ENCODE measurements at regions not wholly inside any gene's neighbourhood (a gene's known extent, or its start where the extent isn't known, plus 50 kb on each side); places are given as distances from the start of the nearest gene placed in this dataset.

DNA sequence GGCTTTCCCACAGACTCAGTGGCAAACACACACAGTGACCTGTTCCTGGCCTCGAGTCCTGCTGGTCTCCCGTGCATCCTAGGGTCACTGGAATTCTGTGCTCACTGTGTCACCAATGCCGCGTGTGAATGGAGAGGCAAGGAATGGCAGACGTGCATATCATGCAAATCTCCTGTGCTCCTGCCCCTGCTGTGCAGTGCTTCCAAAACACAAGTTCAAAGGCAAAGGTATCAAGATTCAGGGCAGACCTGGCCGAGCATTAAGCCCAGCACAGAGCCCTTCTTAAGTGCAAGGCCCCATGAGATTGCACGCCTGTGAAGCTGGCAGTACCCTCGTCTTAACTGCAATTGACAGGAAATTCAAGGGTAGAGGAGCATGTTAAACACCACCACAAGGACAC lies 129.1 kb downstream of the NDUFA10 start:
- no peak overlapping the region for H3K27ac Mint-ChIP-seq (ENCODE audit: unreplicated experiment)
- peaks cover 55% of the 10 kb centered on the region for H3K27me3 Mint-ChIP-seq (ENCODE audit: unreplicated experiment)
- no peaks in the 10 kb centered on the region for H3K36me3 Mint-ChIP-seq (ENCODE audit: insufficient read depth, unreplicated experiment)
- CTCF ChIA-PET: no interaction called here
- no peaks in the 10 kb centered on the region for H3K9me3 Mint-ChIP-seq (ENCODE audit: low read depth, unreplicated experiment)
- no peak overlapping the region for H3K4me3 Mint-ChIP-seq (ENCODE audit: low read depth, unreplicated experiment)
- H3K4me1 Mint-ChIP-seq (ENCODE audit: low read depth, unreplicated experiment): no peaks in the 10 kb centered on the region
- BruUV-seq (replicated peaks): no TSS peak
- DNase-seq: no peak
- intact Hi-C loops (cut with micrococcal nuclease; ENCODE audit: unreplicated experiment): no loop called here
- no peak for TF ChIP-seq CTCF (IDR thresholded peaks at IDR 0.05; ENCODE audit: unreplicated experiment)

DNA sequence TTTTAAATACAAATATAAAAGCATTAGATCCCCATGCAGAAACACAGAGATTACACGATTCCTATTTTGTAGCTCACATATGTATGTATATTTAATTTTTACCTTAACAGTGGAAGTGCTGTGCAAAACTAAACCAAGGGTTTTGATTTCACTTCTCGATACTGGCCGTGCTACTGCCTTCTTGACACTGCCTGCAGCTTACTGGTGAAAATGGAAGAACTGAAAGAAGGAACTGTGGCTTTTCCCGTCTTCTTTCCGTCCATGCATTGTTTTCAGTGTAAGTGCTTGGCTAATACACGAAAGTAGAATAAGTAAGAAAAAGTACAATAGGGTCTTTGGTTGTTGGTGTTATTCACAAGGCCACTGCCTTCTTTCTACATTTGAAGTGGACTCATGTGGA lies 129.5 kb downstream of the NDUFA10 start:
- H3K27ac Mint-ChIP-seq (ENCODE audit: unreplicated experiment): no peak overlapping the region
- no TSS peak for BruUV-seq (replicated peaks)

GRCh38 chr2:239895116-239895515 lies 130.0 kb downstream of the NDUFA10 start:
- no peak overlapping the region for H3K4me3 Mint-ChIP-seq (ENCODE audit: low read depth, unreplicated experiment)
- no peak overlapping the region for H3K27ac Mint-ChIP-seq (ENCODE audit: unreplicated experiment)
- TF ChIP-seq CTCF (IDR thresholded peaks at IDR 0.05; ENCODE audit: unreplicated experiment): no peak
- no peak for DNase-seq
- intact Hi-C loops (cut with micrococcal nuclease; ENCODE audit: unreplicated experiment): no loop called here
- H3K9me3 Mint-ChIP-seq (ENCODE audit: low read depth, unreplicated experiment): no peaks in the 10 kb centered on the region
- H3K4me1 Mint-ChIP-seq (ENCODE audit: low read depth, unreplicated experiment): no peaks in the 10 kb centered on the region
- H3K27me3 Mint-ChIP-seq (ENCODE audit: unreplicated experiment): peaks cover 57% of the 10 kb centered on the region
- CTCF ChIA-PET: no interaction called here
- H3K36me3 Mint-ChIP-seq (ENCODE audit: insufficient read depth, unreplicated experiment): no peaks in the 10 kb centered on the region
- no TSS peak for BruUV-seq (replicated peaks)

More for the DNA sequence above, 129.5 kb downstream of the NDUFA10 start:
- H3K4me1 Mint-ChIP-seq (ENCODE audit: low read depth, unreplicated experiment): no peaks in the 10 kb centered on the region
- H3K36me3 Mint-ChIP-seq (ENCODE audit: insufficient read depth, unreplicated experiment): no peaks in the 10 kb centered on the region
- CTCF ChIA-PET: no interaction called here
- no peak for DNase-seq
- intact Hi-C loops (cut with micrococcal nuclease; ENCODE audit: unreplicated experiment): no loop called here
- TF ChIP-seq CTCF (IDR thresholded peaks at IDR 0.05; ENCODE audit: unreplicated experiment): no peak
- no peaks in the 10 kb centered on the region for H3K9me3 Mint-ChIP-seq (ENCODE audit: low read depth, unreplicated experiment)
- H3K4me3 Mint-ChIP-seq (ENCODE audit: low read depth, unreplicated experiment): no peak overlapping the region
- H3K27me3 Mint-ChIP-seq (ENCODE audit: unreplicated experiment): peaks cover 54% of the 10 kb centered on the region

DNA sequence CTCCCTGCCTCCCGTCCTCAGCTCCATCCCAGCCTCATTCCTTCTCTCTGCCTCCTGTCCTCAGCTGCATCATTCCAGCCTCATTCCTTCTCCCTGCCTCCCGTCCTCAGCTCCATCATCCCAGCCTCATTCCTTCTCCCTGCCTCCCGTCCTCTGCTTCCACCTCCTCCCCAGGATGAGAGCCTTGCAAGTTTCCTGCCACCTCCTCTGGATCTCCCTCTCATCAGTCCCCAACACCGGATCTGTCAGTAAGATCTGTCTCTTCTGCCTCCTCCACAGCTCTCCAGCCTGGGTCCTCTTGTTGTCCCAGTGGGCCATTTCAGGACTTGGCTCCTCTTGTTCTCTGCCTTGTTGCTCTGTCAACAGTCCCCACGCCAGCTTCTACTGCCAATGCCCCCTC lies 130.9 kb downstream of the NDUFA10 start:
- no peak for TF ChIP-seq CTCF (IDR thresholded peaks at IDR 0.05; ENCODE audit: unreplicated experiment)
- peaks cover 57% of the 10 kb centered on the region for H3K27me3 Mint-ChIP-seq (ENCODE audit: unreplicated experiment)
- DNase-seq: no peak
- intact Hi-C loops (cut with micrococcal nuclease; ENCODE audit: unreplicated experiment): no loop called here
- H3K9me3 Mint-ChIP-seq (ENCODE audit: low read depth, unreplicated experiment): no peaks in the 10 kb centered on the region
- H3K36me3 Mint-ChIP-seq (ENCODE audit: insufficient read depth, unreplicated experiment): no peaks in the 10 kb centered on the region
- no peaks in the 10 kb centered on the region for H3K4me1 Mint-ChIP-seq (ENCODE audit: low read depth, unreplicated experiment)
- BruUV-seq (replicated peaks): no TSS peak
- H3K27ac Mint-ChIP-seq (ENCODE audit: unreplicated experiment): no peak overlapping the region
- CTCF ChIA-PET: interaction anchor here (0.7 kb wide), 1 partner anchor 221 kb away, joined by 3 read pairs; no protein-coding TSS in a partner anchor
- no peak overlapping the region for H3K4me3 Mint-ChIP-seq (ENCODE audit: low read depth, unreplicated experiment)

GRCh38 chr2:239893236-239893515 lies 132.0 kb downstream of the NDUFA10 start:
- peaks cover 66% of the 10 kb centered on the region for H3K27me3 Mint-ChIP-seq (ENCODE audit: unreplicated experiment)
- no peaks in the 10 kb centered on the region for H3K9me3 Mint-ChIP-seq (ENCODE audit: low read depth, unreplicated experiment)
- no peak overlapping the region for H3K27ac Mint-ChIP-seq (ENCODE audit: unreplicated experiment)
- no TSS peak for BruUV-seq (replicated peaks)
- H3K4me3 Mint-ChIP-seq (ENCODE audit: low read depth, unreplicated experiment): no peak overlapping the region
- TF ChIP-seq CTCF (IDR thresholded peaks at IDR 0.05; ENCODE audit: unreplicated experiment): no peak
- H3K4me1 Mint-ChIP-seq (ENCODE audit: low read depth, unreplicated experiment): no peaks in the 10 kb centered on the region
- no peak for DNase-seq
- no peaks in the 10 kb centered on the region for H3K36me3 Mint-ChIP-seq (ENCODE audit: insufficient read depth, unreplicated experiment)
- intact Hi-C loops (cut with micrococcal nuclease; ENCODE audit: unreplicated experiment): no loop called here
- CTCF ChIA-PET: no interaction called here
